22Rv1 (cell line): ENCODE measurements at regions not wholly inside any gene's neighbourhood (a gene's known extent, or its start where the extent isn't known, plus 50 kb on each side); places are given as distances from the start of the nearest gene placed in this dataset.

Source experiments
- ZFX ChIP-seq: fragments of 450-650 bp; IDR thresholded peaks from 2 replicates; pipeline ENCODE4 v1.6.1; 2017; ENCODE audit warnings: antibody characterized with exemption, borderline replicate concordance
- TF ChIP-seq, protein P1 (sequence below): fragments of 450-650 bp; IDR thresholded peaks from 2 replicates; pipeline ENCODE4 v1.5.1; 2017; ENCODE audit warnings: mild to moderate bottlenecking

DNA sequence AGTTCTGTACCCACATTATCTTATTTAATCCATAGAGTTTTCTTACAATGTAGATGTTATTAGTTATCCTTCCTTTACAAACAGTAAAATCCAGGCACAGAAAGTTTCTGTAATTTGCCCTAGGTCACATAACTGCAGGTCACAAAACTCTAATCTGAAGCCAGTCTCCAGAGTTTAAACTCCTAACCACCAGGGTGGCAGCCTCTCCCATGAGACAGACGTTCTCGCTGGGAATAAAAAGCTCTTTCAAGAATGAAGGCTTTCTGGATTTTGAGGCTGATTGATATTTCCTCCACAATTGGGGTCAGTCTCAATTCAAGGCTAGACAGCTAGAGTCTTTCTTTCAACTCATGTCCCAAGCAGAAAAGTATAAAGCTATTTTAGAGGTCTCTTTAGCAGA, 95.8 kb upstream of the PLEKHG7 start:
- no peak for TF ChIP-seq ZFX
- TF ChIP-seq, protein P1, sequence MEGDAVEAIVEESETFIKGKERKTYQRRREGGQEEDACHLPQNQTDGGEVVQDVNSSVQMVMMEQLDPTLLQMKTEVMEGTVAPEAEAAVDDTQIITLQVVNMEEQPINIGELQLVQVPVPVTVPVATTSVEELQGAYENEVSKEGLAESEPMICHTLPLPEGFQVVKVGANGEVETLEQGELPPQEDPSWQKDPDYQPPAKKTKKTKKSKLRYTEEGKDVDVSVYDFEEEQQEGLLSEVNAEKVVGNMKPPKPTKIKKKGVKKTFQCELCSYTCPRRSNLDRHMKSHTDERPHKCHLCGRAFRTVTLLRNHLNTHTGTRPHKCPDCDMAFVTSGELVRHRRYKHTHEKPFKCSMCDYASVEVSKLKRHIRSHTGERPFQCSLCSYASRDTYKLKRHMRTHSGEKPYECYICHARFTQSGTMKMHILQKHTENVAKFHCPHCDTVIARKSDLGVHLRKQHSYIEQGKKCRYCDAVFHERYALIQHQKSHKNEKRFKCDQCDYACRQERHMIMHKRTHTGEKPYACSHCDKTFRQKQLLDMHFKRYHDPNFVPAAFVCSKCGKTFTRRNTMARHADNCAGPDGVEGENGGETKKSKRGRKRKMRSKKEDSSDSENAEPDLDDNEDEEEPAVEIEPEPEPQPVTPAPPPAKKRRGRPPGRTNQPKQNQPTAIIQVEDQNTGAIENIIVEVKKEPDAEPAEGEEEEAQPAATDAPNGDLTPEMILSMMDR = no peak
